Kidney tubule cell (primary cell): ENCODE measurements at regions not wholly inside any gene's neighbourhood (a gene's known extent, or its start where the extent isn't known, plus 50 kb on each side); places are given as distances from the start of the nearest gene placed in this dataset.
A peak's percentile ranks its signal among the peaks of the same experiment; 100 is the strongest.
"Not testable (repeated sequence)": the region's sequence is repeated elsewhere in the genome, so short reads cannot be mapped to it uniquely, and the experiment has no call there.

Experiments
- DNase-seq: peaks from one replicate; pipeline ENCODE4 v3.0.0-alpha.2; 2018; ENCODE audit warnings: low spot score

DNA sequence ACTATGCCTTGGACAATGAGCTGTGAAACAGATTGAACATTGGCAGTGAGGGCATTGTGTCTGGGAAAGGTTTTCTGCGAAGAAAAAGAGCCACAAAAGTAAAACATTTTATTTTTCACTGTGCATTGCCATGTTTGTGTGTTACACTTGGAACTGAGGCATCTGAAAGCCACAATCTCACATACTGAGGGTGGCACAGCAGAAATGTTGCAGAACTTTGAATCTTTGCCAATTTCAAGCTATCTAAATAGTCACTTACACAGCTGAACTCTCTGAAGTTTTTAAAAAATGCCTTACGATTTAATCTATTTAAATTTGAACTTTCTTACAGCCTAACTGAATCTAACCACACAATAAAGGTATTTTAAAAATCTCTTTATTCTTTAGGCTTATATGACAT is 154.1 kb upstream of the GRM7 start:
- DNase-seq: no peak

GRCh38 chr3:6709178-6709577 is 151.7 kb upstream of the GRM7 start:
- DNase-seq: no peak

- DNase-seq: no peak
These were observed 146.0 kb upstream of the GRM7 start for GRCh38 chr3:6714962-6715361.

GRCh38 chr3:6716420-6716819 is 144.5 kb upstream of the GRM7 start:
- DNase-seq: no peak

GRCh38 chr3:6717026-6717943 is 143.6 kb upstream of the GRM7 start:
- DNase-seq: peak; percentile 2

DNA sequence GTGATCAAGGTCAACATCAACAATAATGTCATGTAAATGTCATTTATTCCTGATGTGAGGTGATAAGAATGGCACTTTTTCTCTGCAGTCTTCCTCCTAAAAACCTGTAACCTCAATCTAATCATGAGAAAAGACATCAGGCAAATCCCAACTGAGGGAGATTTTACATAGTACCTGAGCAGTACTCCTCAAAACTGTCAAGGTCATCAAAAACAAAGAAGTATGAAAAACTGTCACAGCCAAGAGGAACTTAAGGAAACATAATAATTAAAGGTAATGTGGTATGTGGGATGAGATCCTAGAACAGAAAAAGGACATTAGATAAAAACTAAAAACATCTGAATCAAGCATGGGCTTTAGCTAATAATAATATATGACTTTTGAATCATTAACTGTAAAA is 140.9 kb upstream of the GRM7 start:
- DNase-seq: no peak

DNA sequence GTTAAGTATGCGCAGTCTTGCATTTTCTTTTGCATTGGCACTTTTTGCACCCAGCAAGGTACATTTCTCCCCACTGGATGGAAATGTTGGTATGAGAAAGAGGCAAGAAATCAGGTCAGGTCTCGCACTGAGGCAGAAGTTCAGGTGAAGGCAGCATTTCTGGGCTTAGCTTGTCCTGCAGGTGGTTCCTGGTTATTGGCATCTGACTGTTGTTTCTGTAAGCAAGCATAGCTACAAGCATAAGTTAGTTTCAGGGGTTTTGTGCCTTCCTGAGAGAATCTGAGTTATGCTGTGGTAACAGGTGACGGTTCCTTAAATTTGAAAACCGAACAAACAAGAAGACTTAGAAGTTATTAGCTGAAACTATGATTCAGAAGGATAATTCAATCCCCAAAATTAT is 139.4 kb upstream of the GRM7 start:
- no peak for DNase-seq

DNA sequence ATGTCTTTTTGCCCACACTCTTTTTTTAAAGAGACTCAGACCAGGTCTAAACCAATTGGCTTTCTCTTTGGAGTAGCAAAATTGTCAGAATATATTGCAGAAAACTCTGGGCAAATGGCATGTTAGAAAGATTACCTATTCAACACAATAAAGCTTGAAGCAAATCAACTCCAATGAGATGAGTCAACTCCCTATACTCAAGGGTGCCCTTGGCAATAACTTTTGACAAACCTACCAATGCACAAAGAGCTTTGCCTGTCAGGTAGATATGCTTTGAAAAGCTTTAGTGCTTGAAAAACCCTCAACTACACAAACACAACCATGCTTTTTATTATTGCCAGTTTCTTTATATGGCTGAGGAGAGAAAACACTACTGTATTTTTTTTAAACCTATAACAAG is 137.7 kb upstream of the GRM7 start:
- no peak for DNase-seq

GRCh38 chr3:6726811-6727210 is 134.1 kb upstream of the GRM7 start:
- DNase-seq: no peak

- DNase-seq: no peak
These were observed 128.1 kb upstream of the GRM7 start for GRCh38 chr3:6732807-6733206.

DNA sequence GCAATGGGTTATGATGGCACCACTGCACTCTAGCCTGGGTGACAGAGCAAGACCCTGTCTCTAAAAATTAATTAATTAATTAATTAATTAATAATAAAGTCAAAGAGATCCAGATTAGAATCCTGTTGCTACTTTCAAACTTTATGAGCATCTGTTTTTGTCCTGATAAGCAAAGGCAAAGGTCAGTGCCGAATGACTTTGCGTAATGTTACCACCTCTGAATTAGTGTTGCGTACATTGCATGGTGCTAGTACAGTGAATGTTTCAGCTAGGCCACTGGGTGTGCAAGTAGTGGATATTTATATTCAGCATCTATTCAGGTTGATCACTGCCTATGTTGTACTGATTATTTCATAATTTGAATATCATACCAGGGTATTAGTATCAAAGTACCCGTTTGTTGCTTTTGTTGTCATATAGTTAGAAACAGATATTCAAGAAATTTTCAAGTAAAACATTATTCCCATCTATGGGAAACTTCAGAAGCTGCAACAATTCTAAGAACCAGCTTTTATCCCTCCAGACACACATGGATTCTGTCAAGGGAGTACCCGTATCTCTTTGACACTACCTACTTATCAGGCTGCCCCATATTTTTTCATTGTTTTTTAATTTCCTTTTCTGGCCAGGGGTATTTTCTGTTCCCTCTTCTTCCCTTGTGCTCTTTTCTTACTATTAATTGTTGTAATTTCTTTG is 127.1 kb upstream of the GRM7 start:
- no peak for DNase-seq

- DNase-seq: no peak
These were observed 126.5 kb upstream of the GRM7 start for GRCh38 chr3:6734395-6734746.

DNA sequence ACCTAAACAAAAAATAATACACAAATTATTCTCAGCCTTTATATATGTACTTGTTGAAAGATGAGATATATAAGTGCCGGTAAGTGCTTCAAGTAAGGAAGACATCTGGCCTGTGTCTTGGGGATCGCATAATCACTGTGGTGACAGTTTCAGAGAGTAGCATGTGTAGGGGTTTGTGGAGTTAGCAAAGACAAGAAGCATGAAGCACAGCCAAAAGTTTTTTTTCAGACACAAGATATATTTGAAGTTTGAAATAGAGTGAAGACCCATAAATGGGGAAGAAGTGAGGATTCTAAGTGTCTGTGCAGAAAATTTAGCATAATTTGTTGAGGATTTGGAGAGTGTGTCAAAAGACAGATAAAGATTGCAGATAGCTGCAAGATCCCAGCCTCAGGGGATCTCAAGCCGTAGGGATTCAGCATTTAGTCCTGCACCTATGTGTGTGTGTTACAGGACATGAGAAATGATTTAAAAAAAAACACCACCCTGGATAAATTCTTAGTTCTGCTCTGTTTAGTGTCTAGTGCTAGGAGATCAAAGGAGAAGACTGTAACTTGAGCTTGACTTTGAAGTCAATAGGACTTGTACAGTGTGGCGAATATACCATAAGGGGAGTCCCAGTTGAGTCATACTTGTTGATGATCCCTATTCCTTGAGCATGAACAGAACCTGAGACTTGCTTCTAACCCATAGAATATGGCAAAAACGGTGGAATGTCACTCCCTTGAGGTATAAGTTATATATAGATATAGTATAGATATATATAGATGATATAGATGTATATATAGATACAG is 123.9 kb upstream of the GRM7 start:
- no peak for DNase-seq

GRCh38 chr3:6737630-6738029 is 123.3 kb upstream of the GRM7 start:
- DNase-seq: no peak

DNA sequence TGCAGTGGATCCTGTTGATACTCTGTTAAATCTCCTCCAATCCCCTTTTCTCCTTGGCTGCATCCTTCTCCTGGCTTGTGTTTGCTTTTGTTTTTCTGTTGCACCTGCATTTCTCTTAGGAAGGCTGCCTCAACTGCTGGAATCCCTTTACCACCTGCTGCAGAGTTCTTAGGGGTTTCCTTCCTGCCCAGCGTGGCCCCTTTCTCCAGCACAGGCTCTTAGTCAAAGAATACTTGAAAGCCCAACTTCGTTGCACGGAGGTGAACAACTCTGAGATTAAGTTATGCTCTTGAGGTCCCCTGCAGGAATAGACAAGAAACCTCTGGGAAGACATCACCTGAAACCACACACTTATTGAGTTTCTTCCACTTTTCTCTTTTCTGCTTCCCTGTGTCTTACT is 121.6 kb upstream of the GRM7 start:
- no peak for DNase-seq

- DNase-seq: no peak
These were observed 117.7 kb upstream of the GRM7 start for GRCh38 chr3:6743067-6743720.

DNA sequence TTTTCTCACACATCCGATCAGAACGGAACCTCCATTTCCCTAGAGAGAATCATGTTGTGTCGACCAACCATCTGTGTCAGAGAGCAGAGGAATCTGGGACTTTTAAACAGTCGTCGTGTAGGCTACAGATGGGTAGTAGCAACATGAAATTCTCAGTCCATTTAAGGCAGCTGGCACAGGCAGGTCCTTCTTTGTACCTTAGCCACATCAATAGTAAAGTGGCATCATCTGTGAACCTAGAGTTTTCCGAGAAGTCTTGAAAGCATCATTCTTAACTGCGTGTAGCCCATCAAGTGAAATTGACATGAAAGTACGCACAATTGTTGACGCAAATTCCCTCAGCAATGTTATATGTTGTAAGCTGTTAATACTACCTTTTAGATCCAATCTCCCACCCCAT is 114.5 kb upstream of the GRM7 start:
- DNase-seq: no peak

DNA sequence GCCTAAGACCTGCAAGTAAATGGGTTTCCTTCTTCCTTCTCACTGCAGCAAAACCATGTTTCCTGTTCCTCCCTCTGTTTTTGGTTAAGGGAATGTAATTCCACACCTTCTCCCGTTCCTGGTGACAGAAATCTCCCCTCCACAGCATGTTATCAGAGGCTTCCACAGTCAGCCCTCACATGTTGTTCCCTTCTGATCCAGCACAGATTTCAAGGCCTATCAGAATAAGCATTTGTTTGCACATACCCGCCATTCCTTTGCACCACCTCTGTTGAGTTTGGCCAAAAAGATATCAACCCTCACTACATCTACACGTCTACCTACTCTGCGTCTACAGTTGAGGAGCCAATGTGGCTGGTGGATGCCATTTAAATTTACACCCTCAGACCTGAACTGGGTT is 113.9 kb upstream of the GRM7 start:
- DNase-seq: no peak

GRCh38 chr3:6750782-6751181 is 110.1 kb upstream of the GRM7 start:
- DNase-seq: no peak

DNA sequence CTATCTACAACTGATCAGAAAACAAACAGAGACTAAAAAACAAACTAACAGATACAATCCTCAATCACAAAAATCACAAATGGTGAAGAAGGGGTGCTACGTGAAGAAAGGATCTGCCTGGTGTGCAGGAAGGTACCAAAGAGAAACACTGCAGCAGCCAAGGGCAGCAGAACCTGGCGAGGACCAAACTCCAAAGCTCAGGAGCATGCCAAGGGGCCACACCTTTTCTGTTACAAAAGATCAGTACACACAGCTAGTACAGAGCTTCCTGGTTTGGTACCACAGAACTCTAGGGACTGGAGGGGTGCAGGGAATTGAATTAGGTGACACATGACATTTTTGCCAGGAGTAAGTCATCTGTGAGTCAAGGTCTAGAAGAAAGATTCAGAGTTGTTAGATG is 107.4 kb upstream of the GRM7 start:
- DNase-seq: no peak

DNA sequence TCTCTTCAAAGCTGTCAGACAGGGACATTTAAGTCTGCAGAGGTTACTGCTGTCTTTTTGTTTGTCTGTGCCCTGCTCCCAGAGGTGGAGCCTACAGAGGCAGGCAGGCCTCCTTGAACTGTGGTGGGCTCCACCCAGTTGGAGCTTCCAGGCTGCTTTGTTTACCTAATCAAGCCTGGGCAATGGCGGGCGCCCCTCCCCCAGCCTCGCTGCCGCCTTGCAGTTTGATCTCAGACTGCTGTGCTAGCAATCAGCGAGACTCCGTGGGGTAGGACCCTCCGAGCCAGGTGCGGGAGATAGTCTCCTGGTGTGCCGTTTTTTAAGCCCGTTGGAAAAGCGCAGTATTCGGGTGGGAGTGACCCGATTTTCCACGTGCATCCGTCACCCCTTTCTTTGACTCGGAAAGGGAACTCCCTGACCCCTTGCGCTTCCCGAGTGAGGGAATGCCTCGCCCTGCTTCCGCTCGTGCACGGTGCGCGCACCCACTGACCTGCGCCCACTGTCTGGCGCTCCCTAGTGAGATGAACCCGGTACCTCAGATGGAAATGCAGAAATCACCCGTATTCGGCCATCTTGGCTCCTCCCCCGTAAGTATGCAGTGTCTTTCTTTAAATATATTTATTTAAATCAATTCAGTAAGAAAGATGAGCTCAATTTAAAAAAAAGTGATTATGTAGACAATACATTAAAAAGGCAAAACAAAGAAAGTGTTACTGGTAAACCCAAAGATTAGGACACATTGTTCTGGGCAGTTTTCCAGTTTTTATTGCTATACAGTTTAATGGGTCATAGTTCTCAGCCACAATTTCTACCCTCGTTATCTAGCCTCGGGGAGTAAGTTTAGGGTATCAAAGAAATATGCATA is 91.2 kb upstream of the GRM7 start:
- DNase-seq: not testable (repeated sequence)

DNA sequence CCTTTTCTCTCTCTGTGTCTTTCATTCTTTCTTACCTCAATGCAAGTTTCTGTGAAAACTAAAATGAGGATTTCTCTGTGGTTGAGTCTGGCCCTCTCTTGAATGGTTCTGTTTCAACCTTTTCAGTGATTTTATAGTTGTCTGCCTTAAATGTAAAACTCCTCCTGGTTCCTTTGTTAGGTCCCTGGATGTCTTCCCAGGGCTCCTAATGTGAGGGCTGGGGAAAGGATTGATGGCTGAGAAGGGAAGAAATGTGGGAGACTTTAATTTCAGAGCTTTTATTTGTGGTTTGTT is 90.6 kb upstream of the GRM7 start:
- DNase-seq: no peak
